ENCODE measurements at regions not wholly inside any gene's neighbourhood (a gene's known extent, or its start where the extent isn't known, plus 50 kb on each side); places are given as distances from the start of the nearest gene placed in this dataset.

GRCh38 chr2:3043726-3044125 lies 333.9 kb downstream of the EIPR1 start:
- no peaks in the 10 kb centered on the region for H3K9me3 Mint-ChIP-seq (ENCODE audit: low read depth)
- H3K27ac Mint-ChIP-seq (ENCODE audit: unreplicated experiment), result no peak overlapping the region
- no peak for TF ChIP-seq CTCF (IDR thresholded peaks at IDR 0.05)
- no peak for DNase-seq (ENCODE audit: low spot score)
- peaks cover 15% of the 10 kb centered on the region for H3K27me3 Mint-ChIP-seq (ENCODE audit: low read depth)
- peaks cover 27% of the 10 kb centered on the region for H3K4me1 Mint-ChIP-seq (ENCODE audit: low read depth)
- no peak overlapping the region for H3K4me3 Mint-ChIP-seq (ENCODE audit: unreplicated experiment)
- H3K36me3 Mint-ChIP-seq (ENCODE audit: low read depth), result no peaks in the 10 kb centered on the region

- H3K4me1 Mint-ChIP-seq (ENCODE audit: low read depth), result peaks cover 27% of the 10 kb centered on the region
- no peak for DNase-seq (ENCODE audit: low spot score)
- peak overlapping the region; percentile 30 for H3K27ac Mint-ChIP-seq (ENCODE audit: unreplicated experiment)
- H3K4me3 Mint-ChIP-seq (ENCODE audit: unreplicated experiment), result no peak overlapping the region
- TF ChIP-seq CTCF (IDR thresholded peaks at IDR 0.05), result no peak
- peaks cover 2% of the 10 kb centered on the region for H3K9me3 Mint-ChIP-seq (ENCODE audit: low read depth)
- no peaks in the 10 kb centered on the region for H3K36me3 Mint-ChIP-seq (ENCODE audit: low read depth)
- peaks cover 18% of the 10 kb centered on the region for H3K27me3 Mint-ChIP-seq (ENCODE audit: low read depth)
Observed at GRCh38 chr2:3042601-3043585, 334.7 kb downstream of the EIPR1 start.

GRCh38 chr2:3041841-3042600 lies 335.6 kb downstream of the EIPR1 start:
- no peaks in the 10 kb centered on the region for H3K36me3 Mint-ChIP-seq (ENCODE audit: low read depth)
- H3K27me3 Mint-ChIP-seq (ENCODE audit: low read depth), result peaks cover 18% of the 10 kb centered on the region
- no peak overlapping the region for H3K4me3 Mint-ChIP-seq (ENCODE audit: unreplicated experiment)
- peaks cover 2% of the 10 kb centered on the region for H3K9me3 Mint-ChIP-seq (ENCODE audit: low read depth)
- DNase-seq (ENCODE audit: low spot score), result no peak
- TF ChIP-seq CTCF (IDR thresholded peaks at IDR 0.05), result no peak
- peak overlapping the region; percentile 34 for H3K27ac Mint-ChIP-seq (ENCODE audit: unreplicated experiment)
- H3K4me1 Mint-ChIP-seq (ENCODE audit: low read depth), result peaks cover 27% of the 10 kb centered on the region

- H3K36me3 Mint-ChIP-seq (ENCODE audit: low read depth), result no peaks in the 10 kb centered on the region
- H3K9me3 Mint-ChIP-seq (ENCODE audit: low read depth), result peaks cover 2% of the 10 kb centered on the region
- H3K27me3 Mint-ChIP-seq (ENCODE audit: low read depth), result peaks cover 18% of the 10 kb centered on the region
- TF ChIP-seq CTCF (IDR thresholded peaks at IDR 0.05), result no peak
- DNase-seq (ENCODE audit: low spot score), result no peak
- H3K4me3 Mint-ChIP-seq (ENCODE audit: unreplicated experiment), result no peak overlapping the region
- H3K4me1 Mint-ChIP-seq (ENCODE audit: low read depth), result peaks cover 27% of the 10 kb centered on the region
- H3K27ac Mint-ChIP-seq (ENCODE audit: unreplicated experiment), result no peak overlapping the region
Observed at GRCh38 chr2:3041246-3041645, 336.4 kb downstream of the EIPR1 start.

GRCh38 chr2:3040496-3041140 lies 337.0 kb downstream of the EIPR1 start:
- peaks cover 2% of the 10 kb centered on the region for H3K9me3 Mint-ChIP-seq (ENCODE audit: low read depth)
- H3K4me1 Mint-ChIP-seq (ENCODE audit: low read depth), result peaks cover 27% of the 10 kb centered on the region
- no peak for DNase-seq (ENCODE audit: low spot score)
- H3K27me3 Mint-ChIP-seq (ENCODE audit: low read depth), result peaks cover 20% of the 10 kb centered on the region
- H3K4me3 Mint-ChIP-seq (ENCODE audit: unreplicated experiment), result no peak overlapping the region
- H3K27ac Mint-ChIP-seq (ENCODE audit: unreplicated experiment), result no peak overlapping the region
- TF ChIP-seq CTCF (IDR thresholded peaks at IDR 0.05), result no peak
- H3K36me3 Mint-ChIP-seq (ENCODE audit: low read depth), result no peaks in the 10 kb centered on the region

All from chondrocyte (in vitro differentiated cells).